NCI-H1930 (cell line): ENCODE measurements at regions not wholly inside any gene's neighbourhood (a gene's known extent, or its start where the extent isn't known, plus 50 kb on each side); places are given as distances from the start of the nearest gene placed in this dataset.
"Not testable (repeated sequence)": the region's sequence is repeated elsewhere in the genome, so short reads cannot be mapped to it uniquely, and the experiment has no call there.

ENCODE experiments used
- DNase-seq, 2 experiments: peaks; one replicate each; lab custom pipeline; 2025; lab: John Stamatoyannopoulos, UW

- DNase-seq = no peak
Measured at GRCh38 chr1:118298397-118298796, 113.4 kb upstream of the SPAG17 start.

- DNase-seq = no peak
Measured at GRCh38 chr1:118297521-118297920, 112.5 kb upstream of the SPAG17 start.

- no peak for DNase-seq
Measured at GRCh38 chr1:118294875-118295642, 110.0 kb upstream of the SPAG17 start.

- no peak for DNase-seq
Measured at GRCh38 chr1:118291661-118292060, 106.6 kb upstream of the SPAG17 start.

GRCh38 chr1:118290571-118290970 lies 105.5 kb upstream of the SPAG17 start:
- DNase-seq = no peak

- DNase-seq = no peak
Measured at GRCh38 chr1:118290046-118290445, 105.0 kb upstream of the SPAG17 start.

GRCh38 chr1:118280656-118281055 lies 95.6 kb upstream of the SPAG17 start:
- not testable (repeated sequence) for DNase-seq

GRCh38 chr1:118275472-118276115 lies 90.6 kb upstream of the SPAG17 start:
- no peak for DNase-seq

GRCh38 chr1:118272884-118273283 lies 87.9 kb upstream of the SPAG17 start:
- DNase-seq = no peak

- no peak for DNase-seq
Measured at GRCh38 chr1:118271883-118272282, 86.9 kb upstream of the SPAG17 start.

GRCh38 chr1:118269598-118269997 lies 84.6 kb upstream of the SPAG17 start:
- DNase-seq = no peak

GRCh38 chr1:118266436-118266835 lies 81.4 kb upstream of the SPAG17 start:
- DNase-seq = no peak

GRCh38 chr1:118264343-118264742 lies 79.3 kb upstream of the SPAG17 start:
- no peak for DNase-seq

- DNase-seq = no peak
Measured at GRCh38 chr1:118262865-118263264, 77.8 kb upstream of the SPAG17 start.

- DNase-seq = no peak
Measured at GRCh38 chr1:118258975-118259374, 73.9 kb upstream of the SPAG17 start.

- no peak for DNase-seq
Measured at GRCh38 chr1:118257946-118258345, 72.9 kb upstream of the SPAG17 start.

GRCh38 chr1:118254491-118255425 lies 69.7 kb upstream of the SPAG17 start:
- DNase-seq = no peak

GRCh38 chr1:118254001-118254400 lies 69.0 kb upstream of the SPAG17 start:
- DNase-seq = no peak

- no peak for DNase-seq
Measured at GRCh38 chr1:118253053-118253915, 68.3 kb upstream of the SPAG17 start.

GRCh38 chr1:118252624-118253023 lies 67.6 kb upstream of the SPAG17 start:
- DNase-seq = no peak

GRCh38 chr1:118250232-118250631 lies 65.2 kb upstream of the SPAG17 start:
- DNase-seq = no peak

- DNase-seq = no peak
Measured at GRCh38 chr1:118249641-118250040, 64.6 kb upstream of the SPAG17 start.
